ENCODE measurements at regions not wholly inside any gene's neighbourhood (a gene's known extent, or its start where the extent isn't known, plus 50 kb on each side); places are given as distances from the start of the nearest gene placed in this dataset.

DNA sequence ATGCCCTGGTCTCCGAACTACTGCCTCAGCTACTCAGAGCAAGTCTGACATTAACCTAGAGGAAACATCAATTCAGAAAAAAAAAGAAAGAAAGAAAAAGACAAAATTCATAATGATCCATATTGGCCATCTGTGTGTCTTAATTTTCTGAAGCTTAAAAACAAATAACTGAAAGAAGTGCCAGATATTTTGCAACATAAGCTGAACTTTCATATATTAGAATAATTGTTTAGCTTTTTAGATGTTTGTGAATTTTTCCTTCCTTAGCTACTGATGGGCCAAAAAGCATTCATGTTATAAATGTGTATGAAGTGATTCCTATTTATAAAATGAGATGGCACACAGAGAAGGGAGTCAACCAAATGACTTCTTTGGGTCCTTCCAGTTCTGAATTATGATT lies 555.0 kb upstream of the CHAC2 start:
- H3K79me2 ChIP-seq (replicated peaks; ENCODE audit: insufficient read depth) = no peaks in the 10 kb centered on the region
- no peak for ATAC-seq
- Mint-ChIP-seq H3K27me3 (ENCODE audit: insufficient read depth, low read depth, poor library complexity) (peaks cover 5% of the 10 kb centered on the region), H3K9me3 (peaks cover 9% of the 10 kb centered on the region), H3K36me3 (ENCODE audit: low read depth) (peaks cover 4% of the 10 kb centered on the region; the same call in 1 of the 3 replicates), H3K27ac (no peak overlapping the region), H3K4me1 (no peaks in the 10 kb centered on the region), H3K4me3 (no peak overlapping the region)
- no peaks in the 10 kb centered on the region for H3K4me1 ChIP-seq (ENCODE audit: insufficient read depth)
- TF ChIP-seq, protein P1, sequence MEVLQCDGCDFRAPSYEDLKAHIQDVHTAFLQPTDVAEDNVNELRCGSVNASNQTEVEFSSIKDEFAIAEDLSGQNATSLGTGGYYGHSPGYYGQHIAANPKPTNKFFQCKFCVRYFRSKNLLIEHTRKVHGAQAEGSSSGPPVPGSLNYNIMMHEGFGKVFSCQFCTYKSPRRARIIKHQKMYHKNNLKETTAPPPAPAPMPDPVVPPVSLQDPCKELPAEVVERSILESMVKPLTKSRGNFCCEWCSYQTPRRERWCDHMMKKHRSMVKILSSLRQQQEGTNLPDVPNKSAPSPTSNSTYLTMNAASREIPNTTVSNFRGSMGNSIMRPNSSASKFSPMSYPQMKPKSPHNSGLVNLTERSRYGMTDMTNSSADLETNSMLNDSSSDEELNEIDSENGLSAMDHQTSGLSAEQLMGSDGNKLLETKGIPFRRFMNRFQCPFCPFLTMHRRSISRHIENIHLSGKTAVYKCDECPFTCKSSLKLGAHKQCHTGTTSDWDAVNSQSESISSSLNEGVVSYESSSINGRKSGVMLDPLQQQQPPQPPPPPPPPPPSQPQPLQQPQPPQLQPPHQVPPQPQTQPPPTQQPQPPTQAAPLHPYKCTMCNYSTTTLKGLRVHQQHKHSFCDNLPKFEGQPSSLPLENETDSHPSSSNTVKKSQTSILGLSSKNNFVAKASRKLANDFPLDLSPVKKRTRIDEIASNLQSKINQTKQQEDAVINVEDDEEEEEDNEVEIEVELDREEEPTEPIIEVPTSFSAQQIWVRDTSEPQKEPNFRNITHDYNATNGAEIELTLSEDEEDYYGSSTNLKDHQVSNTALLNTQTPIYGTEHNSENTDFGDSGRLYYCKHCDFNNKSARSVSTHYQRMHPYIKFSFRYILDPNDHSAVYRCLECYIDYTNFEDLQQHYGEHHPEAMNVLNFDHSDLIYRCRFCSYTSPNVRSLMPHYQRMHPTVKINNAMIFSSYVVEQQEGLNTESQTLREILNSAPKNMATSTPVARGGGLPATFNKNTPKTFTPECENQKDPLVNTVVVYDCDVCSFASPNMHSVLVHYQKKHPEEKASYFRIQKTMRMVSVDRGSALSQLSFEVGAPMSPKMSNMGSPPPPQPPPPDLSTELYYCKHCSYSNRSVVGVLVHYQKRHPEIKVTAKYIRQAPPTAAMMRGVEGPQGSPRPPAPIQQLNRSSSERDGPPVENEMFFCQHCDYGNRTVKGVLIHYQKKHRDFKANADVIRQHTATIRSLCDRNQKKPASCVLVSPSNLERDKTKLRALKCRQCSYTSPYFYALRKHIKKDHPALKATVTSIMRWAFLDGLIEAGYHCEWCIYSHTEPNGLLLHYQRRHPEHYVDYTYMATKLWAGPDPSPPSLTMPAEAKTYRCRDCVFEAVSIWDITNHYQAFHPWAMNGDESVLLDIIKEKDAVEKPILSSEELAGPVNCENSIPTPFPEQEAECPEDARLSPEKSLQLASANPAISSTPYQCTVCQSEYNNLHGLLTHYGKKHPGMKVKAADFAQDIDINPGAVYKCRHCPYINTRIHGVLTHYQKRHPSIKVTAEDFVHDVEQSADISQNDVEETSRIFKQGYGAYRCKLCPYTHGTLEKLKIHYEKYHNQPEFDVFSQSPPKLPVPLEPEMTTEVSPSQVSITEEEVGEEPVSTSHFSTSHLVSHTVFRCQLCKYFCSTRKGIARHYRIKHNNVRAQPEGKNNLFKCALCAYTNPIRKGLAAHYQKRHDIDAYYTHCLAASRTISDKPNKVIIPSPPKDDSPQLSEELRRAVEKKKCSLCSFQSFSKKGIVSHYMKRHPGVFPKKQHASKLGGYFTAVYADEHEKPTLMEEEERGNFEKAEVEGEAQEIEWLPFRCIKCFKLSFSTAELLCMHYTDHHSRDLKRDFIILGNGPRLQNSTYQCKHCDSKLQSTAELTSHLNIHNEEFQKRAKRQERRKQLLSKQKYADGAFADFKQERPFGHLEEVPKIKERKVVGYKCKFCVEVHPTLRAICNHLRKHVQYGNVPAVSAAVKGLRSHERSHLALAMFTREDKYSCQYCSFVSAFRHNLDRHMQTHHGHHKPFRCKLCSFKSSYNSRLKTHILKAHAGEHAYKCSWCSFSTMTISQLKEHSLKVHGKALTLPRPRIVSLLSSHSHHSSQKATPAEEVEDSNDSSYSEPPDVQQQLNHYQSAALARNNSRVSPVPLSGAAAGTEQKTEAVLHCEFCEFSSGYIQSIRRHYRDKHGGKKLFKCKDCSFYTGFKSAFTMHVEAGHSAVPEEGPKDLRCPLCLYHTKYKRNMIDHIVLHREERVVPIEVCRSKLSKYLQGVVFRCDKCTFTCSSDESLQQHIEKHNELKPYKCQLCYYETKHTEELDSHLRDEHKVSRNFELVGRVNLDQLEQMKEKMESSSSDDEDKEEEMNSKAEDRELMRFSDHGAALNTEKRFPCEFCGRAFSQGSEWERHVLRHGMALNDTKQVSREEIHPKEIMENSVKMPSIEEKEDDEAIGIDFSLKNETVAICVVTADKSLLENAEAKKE (CRISPR knock-in tag; IDR thresholded peaks at IDR 0.05) = no peak
- TF ChIP-seq EZH2 (IDR thresholded peaks at IDR 0.05; ENCODE audit: low read depth, unreplicated experiment) (no peak), ZNF114 (CRISPR knock-in tag; IDR thresholded peaks at IDR 0.05) (no peak), JUNB (IDR thresholded peaks at IDR 0.05; ENCODE audit: unreplicated experiment) (no peak), POLR2AphosphoS5 (IDR thresholded peaks at IDR 0.05; ENCODE audit: low read depth) (no peak), NANOG (IDR thresholded peaks at IDR 0.05; ENCODE audit: borderline replicate concordance) (no peak), STAT1 (IDR thresholded peaks at IDR 0.05; ENCODE audit: unreplicated experiment) (no peak), CTCF (conservative IDR thresholded peaks at IDR 0.05; ENCODE audit: low read depth in 2 of 2) (no peak), CREB1 (CRISPR knock-in tag; IDR thresholded peaks at IDR 0.05; ENCODE audit: low read depth) (no peak), EZH2phosphoT487 (IDR thresholded peaks at IDR 0.05; ENCODE audit: unreplicated experiment) (no peak), ZNF331 (CRISPR knock-in tag; IDR thresholded peaks at IDR 0.05; ENCODE audit: low read depth) (no peak)
- TF ChIP-seq, protein P2, sequence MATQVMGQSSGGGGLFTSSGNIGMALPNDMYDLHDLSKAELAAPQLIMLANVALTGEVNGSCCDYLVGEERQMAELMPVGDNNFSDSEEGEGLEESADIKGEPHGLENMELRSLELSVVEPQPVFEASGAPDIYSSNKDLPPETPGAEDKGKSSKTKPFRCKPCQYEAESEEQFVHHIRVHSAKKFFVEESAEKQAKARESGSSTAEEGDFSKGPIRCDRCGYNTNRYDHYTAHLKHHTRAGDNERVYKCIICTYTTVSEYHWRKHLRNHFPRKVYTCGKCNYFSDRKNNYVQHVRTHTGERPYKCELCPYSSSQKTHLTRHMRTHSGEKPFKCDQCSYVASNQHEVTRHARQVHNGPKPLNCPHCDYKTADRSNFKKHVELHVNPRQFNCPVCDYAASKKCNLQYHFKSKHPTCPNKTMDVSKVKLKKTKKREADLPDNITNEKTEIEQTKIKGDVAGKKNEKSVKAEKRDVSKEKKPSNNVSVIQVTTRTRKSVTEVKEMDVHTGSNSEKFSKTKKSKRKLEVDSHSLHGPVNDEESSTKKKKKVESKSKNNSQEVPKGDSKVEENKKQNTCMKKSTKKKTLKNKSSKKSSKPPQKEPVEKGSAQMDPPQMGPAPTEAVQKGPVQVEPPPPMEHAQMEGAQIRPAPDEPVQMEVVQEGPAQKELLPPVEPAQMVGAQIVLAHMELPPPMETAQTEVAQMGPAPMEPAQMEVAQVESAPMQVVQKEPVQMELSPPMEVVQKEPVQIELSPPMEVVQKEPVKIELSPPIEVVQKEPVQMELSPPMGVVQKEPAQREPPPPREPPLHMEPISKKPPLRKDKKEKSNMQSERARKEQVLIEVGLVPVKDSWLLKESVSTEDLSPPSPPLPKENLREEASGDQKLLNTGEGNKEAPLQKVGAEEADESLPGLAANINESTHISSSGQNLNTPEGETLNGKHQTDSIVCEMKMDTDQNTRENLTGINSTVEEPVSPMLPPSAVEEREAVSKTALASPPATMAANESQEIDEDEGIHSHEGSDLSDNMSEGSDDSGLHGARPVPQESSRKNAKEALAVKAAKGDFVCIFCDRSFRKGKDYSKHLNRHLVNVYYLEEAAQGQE (IDR thresholded peaks at IDR 0.05; ENCODE audit: unreplicated experiment) = no peak
- TF ChIP-seq, protein P3, sequence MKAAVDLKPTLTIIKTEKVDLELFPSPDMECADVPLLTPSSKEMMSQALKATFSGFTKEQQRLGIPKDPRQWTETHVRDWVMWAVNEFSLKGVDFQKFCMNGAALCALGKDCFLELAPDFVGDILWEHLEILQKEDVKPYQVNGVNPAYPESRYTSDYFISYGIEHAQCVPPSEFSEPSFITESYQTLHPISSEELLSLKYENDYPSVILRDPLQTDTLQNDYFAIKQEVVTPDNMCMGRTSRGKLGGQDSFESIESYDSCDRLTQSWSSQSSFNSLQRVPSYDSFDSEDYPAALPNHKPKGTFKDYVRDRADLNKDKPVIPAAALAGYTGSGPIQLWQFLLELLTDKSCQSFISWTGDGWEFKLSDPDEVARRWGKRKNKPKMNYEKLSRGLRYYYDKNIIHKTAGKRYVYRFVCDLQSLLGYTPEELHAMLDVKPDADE (IDR thresholded peaks at IDR 0.05) = no peak
- no peak overlapping the region for H3K4me2 ChIP-seq
- H4K20me1 ChIP-seq (replicated peaks; ENCODE audit: insufficient read depth) = no peaks in the 10 kb centered on the region
- H3K27ac ChIP-seq (ENCODE audit: low read depth) = no peak overlapping the region
- no peaks in the 10 kb centered on the region for H3F3A ChIP-seq (replicated peaks; ENCODE audit: low read depth)
- H3K27me3 ChIP-seq (ENCODE audit: insufficient read depth) = no peaks in the 10 kb centered on the region
- no peak for DNase-seq (ENCODE audit: low spot score)
- no peak overlapping the region for H2AFZ ChIP-seq
- peaks cover 3% of the 10 kb centered on the region; the same call in 1 of the 2 replicates for H3K9me2 ChIP-seq (ENCODE audit: insufficient read depth)
- H3K36me3 ChIP-seq (ENCODE audit: insufficient read depth) = no peaks in the 10 kb centered on the region; the same call in 1 of the 2 replicates
- H3K4me3 ChIP-seq = no peak overlapping the region

Data from GM23338 (cell line).